HepG2 (cell line): ENCODE measurements at regions not wholly inside any gene's neighbourhood (a gene's known extent, or its start where the extent isn't known, plus 50 kb on each side); places are given as distances from the start of the nearest gene placed in this dataset.

Source experiments
- ATAC-seq: fragments of 200-7000 bp; cut with Tn5 transposase; 3 replicates; pipeline ENCODE4 v1.9.1; 2020; ENCODE audit warnings: mild to moderate bottlenecking, moderate library complexity
- BruUV-seq: library from RNA; stranded (reverse); fragments of 400-500 nt; replicated peaks from 2 replicates; lab custom pipeline; 2021; lab: Mats Ljungman, UMichigan
- CTCF ChIA-PET: fragments of 300-600 bp; formaldehyde crosslinking; extraction: SDS; loops from one replicate; lab custom pipeline; 2021; ENCODE audit warnings: low total read pairs, inconsistent platforms, low intra/inter-chr PET ratio; lab: Yijun Ruan, JAX
- POLR2A ChIA-PET: fragments of 350-600 bp; sonication (Branson Sonifier 250); formaldehyde crosslinking; loops from one replicate; lab custom pipeline; 2020; ENCODE audit warnings: antibody characterized with exemption, inconsistent platforms; lab: Yijun Ruan, JAX
- DNase-seq: peaks from one replicate; pipeline ENCODE4 v3.0.0-alpha.2; 2015; ENCODE audit warnings: low spot score
- FAIRE-seq: peaks from 3 replicates; lab custom pipeline; 2011; peaks lifted over from hg19 to GRCh38; lab: Jason Lieb, UNC
- H2AFZ ChIP-seq: one replicate; pipeline ENCODE4 v1.6.1; 2011; ENCODE audit warnings: low read length, inconsistent platforms
- H3K27ac ChIP-seq: fragments of 300-600 bp; 3 replicates; pipeline ENCODE4 v1.8.0; 2011; ENCODE audit warnings: mixed run types, mild to moderate bottlenecking, mixed read lengths, low read length, inconsistent platforms; ENCODE audit not compliant: insufficient read depth; ENCODE audit errors: extremely low read length
- H3K27me3 ChIP-seq, 2 experiments: fragments of 200-600 bp in 1 of 2; 2 replicates in 1 of 2; 3 replicates in 1 of 2; pipeline versions ENCODE4 v1.6.0 to v1.8.0; 2011; ENCODE audit warnings: low read length in 2 of 2, mild to moderate bottlenecking in 2 of 2, moderate library complexity in 2 of 2, inconsistent platforms in 1 of 2; ENCODE audit not compliant: insufficient read depth in 2 of 2, control insufficient read depth in 1 of 2
- H3K36me3 ChIP-seq, 2 experiments: fragments of 200-600 bp in 1 of 2; replicated peaks in 1 of 2; 2 replicates in 1 of 2; 3 replicates in 1 of 2; pipeline versions ENCODE4 v1.5.1 to v1.8.0; 2011; ENCODE audit warnings: low read length in 2 of 2, inconsistent platforms in 1 of 2; ENCODE audit not compliant: insufficient read depth in 2 of 2, control insufficient read depth in 1 of 2
- H3K4me1 ChIP-seq: 2 replicates; pipeline ENCODE4 v1.5.1; 2012; ENCODE audit warnings: low read length, inconsistent platforms; ENCODE audit not compliant: insufficient read depth
- H3K4me2 ChIP-seq: 2 replicates; pipeline ENCODE4 v1.6.0; 2011; ENCODE audit warnings: low read depth, low read length, inconsistent platforms
- H3K4me3 ChIP-seq, 3 experiments: fragments of 200-600 bp in 1 of 3; sonication (generic), shearing (Covaris generic) in 1 of 3; replicated peaks in 1 of 3; 2 replicates each; pipeline ENCODE4 v1.5.1; 2011 to 2016; ENCODE audit warnings: low read length in 3 of 3, inconsistent platforms in 2 of 3, low read depth in 2 of 3, mild to moderate bottlenecking in 2 of 3, control low read depth in 1 of 3, mixed read lengths in 1 of 3; ENCODE audit not compliant: insufficient read depth in 1 of 3
- H3K79me2 ChIP-seq: one replicate; pipeline ENCODE4 v1.6.1; 2011; ENCODE audit warnings: low read length, inconsistent platforms; ENCODE audit not compliant: insufficient read depth
- H3K9ac ChIP-seq: 2 replicates; pipeline ENCODE4 v1.6.0; 2011; ENCODE audit warnings: mild to moderate bottlenecking, low read depth, low read length, inconsistent platforms; ENCODE audit not compliant: insufficient read depth
- H3K9me3 ChIP-seq: 2 replicates; pipeline ENCODE4 v1.5.1; 2012; ENCODE audit warnings: mild to moderate bottlenecking, low read length
- H4K20me1 ChIP-seq: 2 replicates; pipeline ENCODE4 v1.6.0; 2011; ENCODE audit warnings: inconsistent platforms, mild to moderate bottlenecking, low read length, moderate library complexity; ENCODE audit not compliant: insufficient read depth
- HMGXB3 ChIP-seq: sonication (generic); formaldehyde crosslinking; IDR thresholded peaks from 2 replicates; pipeline ENCODE4 v1.4.0; 2020; ENCODE audit warnings: missing genetic modification reagents, borderline replicate concordance
- LCORL ChIP-seq, 2 experiments: fragments of 450-650 bp in 1 of 2; sonication (generic) in 1 of 2; formaldehyde crosslinking in 1 of 2; IDR thresholded peaks; 2 replicates each; pipeline versions ENCODE4 v1.5.0 to v1.6.1; 2017 to 2020; ENCODE audit warnings: antibody characterized with exemption in 1 of 2, missing genetic modification reagents in 1 of 2
- MEF2D ChIP-seq: sonication (generic); formaldehyde crosslinking; IDR thresholded peaks from 2 replicates; pipeline ENCODE4 v1.5.1; 2020; ENCODE audit warnings: mild to moderate bottlenecking, missing genetic modification reagents
- NR0B2 ChIP-seq: sonication (generic); formaldehyde crosslinking; IDR thresholded peaks from 2 replicates; pipeline ENCODE4 v1.4.0; 2020; ENCODE audit warnings: mild to moderate bottlenecking, missing genetic modification reagents
- ZNF431 ChIP-seq: sonication (generic); formaldehyde crosslinking; IDR thresholded peaks from 2 replicates; pipeline ENCODE4 v1.9.0; 2022; ENCODE audit warnings: missing genetic modification reagents, low read depth, mild to moderate bottlenecking, borderline replicate concordance
- ZNF564 ChIP-seq: sonication (generic); formaldehyde crosslinking; IDR thresholded peaks from 2 replicates; pipeline ENCODE4 v1.8.1; 2023; ENCODE audit warnings: mild to moderate bottlenecking, missing genetic modification reagents
- ZNF788 ChIP-seq: sonication (generic); formaldehyde crosslinking; IDR thresholded peaks from 2 replicates; pipeline ENCODE4 v1.5.0; 2020; ENCODE audit warnings: mild to moderate bottlenecking, missing genetic modification reagents, borderline replicate concordance
- WGBS: methylation state at CpG from one replicate; pipeline ENCODE4 v1.1.6; 2017; ENCODE audit warnings: low lambda C conversion rate; 5-methylcytosine and 5-hydroxymethylcytosine counted together
- in situ Hi-C: cut with HindIII; loops from 2 replicates; pipeline ENCODE4 v1.10.0; 2017; ENCODE audit warnings: low pct_unique_long_range_greater_than_20kb; ENCODE audit not compliant: extremely low pct_ligation_motif_present
- intact Hi-C: fragments of 100-400 bp; cut with micrococcal nuclease; formaldehyde crosslinking; loops from one replicate; pipeline ENCODE4 v1.10.0; 2022; ENCODE audit not compliant: unreplicated experiment
- TF ChIP-seq, protein P1 (sequence below): sonication (generic); formaldehyde crosslinking; IDR thresholded peaks from 2 replicates; pipeline ENCODE4 v1.5.0; 2020; ENCODE audit warnings: missing genetic modification reagents

DNA sequence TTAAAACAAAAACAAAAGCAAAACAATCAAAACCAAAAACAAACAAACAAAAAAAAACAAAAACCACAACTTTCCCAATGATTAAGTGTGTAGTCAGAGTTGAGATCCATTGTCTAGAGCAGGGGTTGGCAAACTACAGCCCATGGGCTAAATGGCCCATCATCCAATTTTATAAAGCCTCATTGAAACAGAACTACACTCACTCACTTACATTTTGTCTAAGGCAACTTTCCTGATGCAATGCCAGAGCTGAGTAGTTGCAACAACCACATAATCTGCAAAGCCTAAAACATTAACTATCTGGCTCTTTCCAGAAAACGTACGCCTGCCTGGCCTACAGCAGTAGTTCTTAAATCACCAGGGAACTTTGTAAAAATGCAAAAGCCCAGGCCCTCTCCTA is 124.1 kb downstream of the SOX9 start:
- Histone ChIP-seq H3K4me2 (no peak overlapping the region), H2AFZ (no peak overlapping the region), H3K79me2 (no peaks in the 10 kb centered on the region), H3K4me3 (no peak overlapping the region), H3K9ac (no peak overlapping the region), H3K9me3 (no peaks in the 10 kb centered on the region), H3K27ac (no peak overlapping the region), H4K20me1 (no peaks in the 10 kb centered on the region), H3K27me3 (peaks cover 2 to 24% of the 10 kb centered on the region in 2 experiments; a peak in 2 of 5 replicates), H3K36me3 (no peaks in the 10 kb centered on the region), H3K4me1 (no peaks in the 10 kb centered on the region)
- no peak for DNase-seq
- intact Hi-C loops (no loop called here), in situ Hi-C loops (no loop called here)
- no TSS peak for BruUV-seq
- FAIRE-seq: no peak
- WGBS: 35% methylated on average over 2 of the region's 2 CpGs
- ATAC-seq: no peak
- POLR2A ChIA-PET: no interaction called here
- CTCF ChIA-PET: no interaction called here
- TF ChIP-seq ZNF788 (CRISPR knock-in tag) (no peak), HMGXB3 (CRISPR knock-in tag) (no peak), LCORL (IDR thresholded peaks at IDR 0.05) (no peak), LCORL (CRISPR knock-in tag; IDR thresholded peaks at IDR 0.05) (no peak), ZNF431 (CRISPR knock-in tag) (no peak), NR0B2 (CRISPR knock-in tag) (no peak), MEF2D (no peak), ZNF564 (CRISPR knock-in tag) (no peak)
- TF ChIP-seq, protein P1, sequence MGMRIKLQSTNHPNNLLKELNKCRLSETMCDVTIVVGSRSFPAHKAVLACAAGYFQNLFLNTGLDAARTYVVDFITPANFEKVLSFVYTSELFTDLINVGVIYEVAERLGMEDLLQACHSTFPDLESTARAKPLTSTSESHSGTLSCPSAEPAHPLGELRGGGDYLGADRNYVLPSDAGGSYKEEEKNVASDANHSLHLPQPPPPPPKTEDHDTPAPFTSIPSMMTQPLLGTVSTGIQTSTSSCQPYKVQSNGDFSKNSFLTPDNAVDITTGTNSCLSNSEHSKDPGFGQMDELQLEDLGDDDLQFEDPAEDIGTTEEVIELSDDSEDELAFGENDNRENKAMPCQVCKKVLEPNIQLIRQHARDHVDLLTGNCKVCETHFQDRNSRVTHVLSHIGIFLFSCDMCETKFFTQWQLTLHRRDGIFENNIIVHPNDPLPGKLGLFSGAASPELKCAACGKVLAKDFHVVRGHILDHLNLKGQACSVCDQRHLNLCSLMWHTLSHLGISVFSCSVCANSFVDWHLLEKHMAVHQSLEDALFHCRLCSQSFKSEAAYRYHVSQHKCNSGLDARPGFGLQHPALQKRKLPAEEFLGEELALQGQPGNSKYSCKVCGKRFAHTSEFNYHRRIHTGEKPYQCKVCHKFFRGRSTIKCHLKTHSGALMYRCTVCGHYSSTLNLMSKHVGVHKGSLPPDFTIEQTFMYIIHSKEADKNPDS: no peak
